HPDE6-E6E7 (cell line): ENCODE measurements at regions not wholly inside any gene's neighbourhood (a gene's known extent, or its start where the extent isn't known, plus 50 kb on each side); places are given as distances from the start of the nearest gene placed in this dataset.

ENCODE experiments used
- DNase-seq: peaks from one replicate; pipeline ENCODE4 v3.0.0; 2011; ENCODE audit warnings: missing footprints; ENCODE audit errors: extremely low spot score

GRCh38 chr10:78852466-78853240 is 216.1 kb upstream of the ZMIZ1 start:
- no peak for DNase-seq

DNA sequence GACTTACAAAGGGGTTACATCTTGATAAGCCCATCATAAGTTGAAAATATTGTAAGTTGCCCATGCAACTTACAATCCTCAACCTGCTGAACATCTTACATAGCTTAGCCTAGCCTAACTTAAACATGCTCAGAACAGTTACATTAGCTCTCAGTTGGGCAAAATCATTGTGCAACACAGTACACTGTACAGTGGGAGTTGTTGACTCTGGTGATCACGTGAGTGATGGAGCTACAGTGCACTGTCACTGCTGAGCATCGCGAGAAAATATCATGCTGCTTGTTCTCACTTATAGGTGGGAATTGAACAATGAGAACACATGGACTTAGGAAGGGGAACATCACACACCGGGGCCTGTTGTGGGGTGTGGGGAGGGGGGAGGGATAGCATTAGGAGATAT is 214.9 kb upstream of the ZMIZ1 start:
- DNase-seq = no peak

DNA sequence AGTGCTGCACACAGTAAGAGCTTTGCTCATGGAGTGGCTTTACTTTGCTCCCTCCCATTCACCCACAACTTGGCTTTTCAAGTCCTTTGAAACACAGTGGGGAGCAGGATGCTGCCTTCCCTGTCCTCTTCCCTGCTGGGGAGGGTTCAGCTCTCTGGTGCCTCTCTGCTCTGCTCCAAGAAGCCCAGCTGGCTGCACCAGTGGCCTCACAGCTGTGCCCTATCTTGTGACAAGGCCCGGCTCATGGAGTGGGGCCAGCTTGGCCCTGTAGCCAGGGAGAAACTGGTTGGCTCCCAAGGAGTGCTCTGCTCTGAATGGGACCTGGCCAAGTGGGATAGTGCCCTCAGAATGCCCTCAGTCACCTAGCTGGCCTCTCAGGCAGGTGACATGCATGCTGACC is 212.3 kb upstream of the ZMIZ1 start:
- no peak for DNase-seq

- no peak for DNase-seq
These were observed 211.6 kb upstream of the ZMIZ1 start for GRCh38 chr10:78857193-78857592.

DNA sequence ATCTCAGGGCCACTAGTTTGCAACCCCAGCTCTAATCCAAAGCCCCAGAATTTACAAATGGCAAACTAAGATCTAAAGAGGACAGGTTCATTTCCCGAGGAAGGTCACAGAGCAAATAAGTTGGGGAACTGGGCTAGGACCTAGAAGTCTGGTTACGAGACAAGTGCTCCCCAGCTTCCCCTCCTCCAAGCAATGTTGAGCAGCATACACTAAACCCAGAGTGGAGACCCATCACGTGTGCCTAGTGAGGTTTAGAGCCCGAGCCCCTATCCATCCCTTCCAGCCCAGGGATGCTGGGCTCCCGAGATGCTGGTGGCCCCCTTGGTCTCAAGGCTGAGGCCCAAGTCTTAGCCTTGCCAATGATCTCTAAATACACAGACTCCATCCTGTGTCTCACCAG is 209.5 kb upstream of the ZMIZ1 start:
- no peak for DNase-seq

DNA sequence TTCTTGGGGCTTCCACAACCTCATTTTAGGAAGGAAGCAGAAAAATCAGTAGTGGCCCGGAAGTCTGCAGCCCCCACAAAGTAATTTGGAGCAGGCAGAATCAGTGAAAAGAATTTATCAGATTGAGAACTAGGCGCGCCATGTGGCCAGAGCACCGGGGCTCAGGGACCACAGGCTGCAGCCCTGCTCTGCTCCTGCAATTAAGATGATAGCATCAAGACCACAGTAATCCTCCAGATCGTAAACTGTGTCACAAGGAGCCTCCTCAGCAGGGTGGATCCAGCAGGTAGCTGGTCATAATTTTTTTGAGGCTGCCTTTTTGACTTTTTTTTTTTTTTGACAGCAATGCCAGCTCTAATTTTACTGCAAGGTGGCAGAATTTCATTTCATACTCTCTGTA is 209.0 kb upstream of the ZMIZ1 start:
- no peak for DNase-seq

- no peak for DNase-seq
These were observed 208.4 kb upstream of the ZMIZ1 start for GRCh38 chr10:78860260-78860914.

- DNase-seq = no peak
These were observed 207.0 kb upstream of the ZMIZ1 start for GRCh38 chr10:78861529-78862327.

- no peak for DNase-seq
These were observed 206.5 kb upstream of the ZMIZ1 start for GRCh38 chr10:78862328-78862640.

DNA sequence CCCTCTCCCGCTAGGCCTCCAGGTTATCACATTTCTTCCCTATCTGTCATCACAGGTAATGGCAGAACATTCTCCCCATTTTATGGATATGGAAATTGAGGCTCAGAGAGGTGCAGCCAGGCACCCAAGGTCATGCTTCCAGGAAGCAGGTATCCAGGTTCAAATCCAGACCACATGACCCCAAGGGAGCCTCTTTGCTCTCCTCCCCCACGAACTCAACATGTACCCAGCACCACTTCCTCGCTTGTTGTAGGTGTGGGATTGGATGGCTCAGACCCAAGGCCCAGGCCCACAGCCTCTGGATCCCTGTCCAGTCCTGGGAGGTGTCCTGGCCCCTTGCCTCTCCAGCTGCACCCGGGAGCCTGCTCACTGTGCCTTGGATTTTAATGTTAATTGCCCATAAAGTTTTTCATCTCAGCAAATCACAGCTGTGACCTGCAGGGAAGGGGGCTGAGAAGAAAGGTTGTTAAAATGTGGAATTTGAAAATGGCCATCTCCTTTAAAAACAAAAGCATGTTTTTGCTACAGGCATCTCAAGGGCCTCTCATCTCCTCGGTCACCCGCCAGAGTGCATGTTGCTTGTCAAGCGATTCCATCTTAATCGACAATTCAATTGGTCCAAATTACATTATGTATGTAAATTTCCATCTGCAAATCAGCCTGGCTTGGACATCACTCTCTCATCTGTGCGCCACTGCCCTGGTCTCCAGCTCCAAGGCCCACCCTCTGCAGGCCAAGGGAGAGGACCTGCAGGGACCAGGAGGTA is 205.4 kb upstream of the ZMIZ1 start:
- no peak for DNase-seq

- no peak for DNase-seq
These were observed 204.9 kb upstream of the ZMIZ1 start for GRCh38 chr10:78863906-78864239.

DNA sequence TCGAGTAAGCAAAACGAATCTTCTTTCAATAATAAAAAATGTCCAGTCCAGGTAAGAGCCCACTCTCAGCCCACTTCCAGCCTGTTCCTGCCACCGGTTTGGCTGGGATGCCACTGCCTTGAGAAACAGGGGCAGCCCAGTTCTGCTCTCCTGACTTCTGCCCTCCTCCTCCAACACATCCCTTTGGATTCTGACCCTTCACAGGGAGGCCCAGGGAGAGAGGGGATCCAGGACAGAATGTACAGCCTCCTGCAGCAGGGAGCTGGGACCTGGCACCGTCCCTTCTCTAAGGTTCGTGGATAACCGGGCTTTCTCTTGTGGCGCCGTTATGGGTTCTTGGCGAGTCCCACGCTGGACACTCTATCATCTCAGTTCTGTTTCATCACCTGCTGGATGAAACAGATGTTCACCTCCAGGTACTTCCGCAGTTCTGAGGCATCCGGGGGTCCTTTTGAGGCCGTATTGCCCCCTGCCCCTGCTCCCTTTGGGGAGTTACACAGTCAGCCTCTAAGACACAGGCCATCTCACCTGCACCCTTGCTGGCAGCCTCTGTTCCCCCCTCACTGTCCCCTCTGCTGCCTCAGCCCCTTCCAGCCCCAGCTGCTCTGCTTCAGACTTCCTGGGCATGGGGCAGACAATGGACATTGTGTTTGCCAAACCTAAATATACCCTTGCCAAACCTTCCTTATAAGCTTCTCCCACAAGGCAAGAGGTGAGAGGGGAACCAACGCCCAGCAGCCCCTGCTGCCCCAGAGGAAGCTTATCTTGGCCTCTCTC is 203.8 kb upstream of the ZMIZ1 start:
- DNase-seq = no peak

DNA sequence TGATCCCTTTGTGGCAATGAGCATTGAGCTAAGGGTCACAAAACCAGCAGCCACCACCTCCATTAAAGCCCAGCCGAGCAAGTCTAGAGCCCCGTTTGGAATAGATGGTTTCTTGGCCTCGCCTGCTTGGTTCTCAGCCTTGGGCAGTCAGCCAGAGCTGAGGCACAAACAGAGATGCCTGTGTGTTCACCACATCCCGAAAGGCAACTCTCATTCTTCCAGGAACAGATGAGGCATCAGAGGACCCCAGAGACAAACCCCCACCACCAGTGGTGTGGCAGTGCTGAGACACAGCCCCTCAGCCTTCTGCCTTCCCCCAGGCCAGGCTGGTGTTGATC is 203.3 kb upstream of the ZMIZ1 start:
- no peak for DNase-seq

DNA sequence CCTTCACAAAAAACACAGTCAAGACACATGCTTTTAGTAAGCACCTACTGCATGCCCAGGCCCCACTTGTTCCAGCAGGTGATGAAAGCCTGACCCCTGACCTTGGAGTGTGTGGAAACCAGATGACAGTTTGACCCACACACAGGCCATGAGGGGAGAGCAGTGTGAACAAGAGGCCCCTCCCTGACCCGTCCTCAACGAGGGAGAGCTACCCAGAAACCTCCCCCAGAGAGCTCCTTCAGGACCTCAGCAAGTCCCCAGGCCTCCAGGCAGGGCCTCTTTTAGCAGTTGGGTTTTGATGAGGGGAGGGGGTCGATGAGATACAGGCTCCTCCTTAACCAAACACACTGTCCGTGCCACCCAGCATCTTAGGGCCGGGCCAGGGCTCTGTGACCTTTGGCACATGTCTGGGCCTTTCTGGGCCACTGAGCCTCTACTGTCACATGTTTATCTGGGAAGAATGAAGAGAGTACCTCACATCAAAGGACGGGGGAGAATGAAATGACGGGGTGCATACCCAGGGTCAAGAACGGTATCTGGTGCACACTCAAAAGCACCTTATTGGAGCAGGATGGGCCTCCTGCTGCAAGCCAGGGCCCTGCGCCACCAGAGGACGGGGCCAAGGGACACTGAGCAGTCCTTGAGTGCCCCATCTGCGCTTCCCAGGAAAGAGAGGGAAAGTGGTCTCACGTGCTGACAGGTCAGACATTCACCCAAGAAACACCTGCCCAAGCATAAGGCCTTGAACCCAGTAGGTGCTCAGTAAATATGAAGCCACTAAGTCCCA is 202.6 kb upstream of the ZMIZ1 start:
- no peak for DNase-seq

- DNase-seq = no peak
These were observed 201.8 kb upstream of the ZMIZ1 start for GRCh38 chr10:78866731-78867554.

- no peak for DNase-seq
These were observed 201.2 kb upstream of the ZMIZ1 start for GRCh38 chr10:78867555-78867939.

- DNase-seq = no peak
These were observed 200.7 kb upstream of the ZMIZ1 start for GRCh38 chr10:78868048-78868447.

DNA sequence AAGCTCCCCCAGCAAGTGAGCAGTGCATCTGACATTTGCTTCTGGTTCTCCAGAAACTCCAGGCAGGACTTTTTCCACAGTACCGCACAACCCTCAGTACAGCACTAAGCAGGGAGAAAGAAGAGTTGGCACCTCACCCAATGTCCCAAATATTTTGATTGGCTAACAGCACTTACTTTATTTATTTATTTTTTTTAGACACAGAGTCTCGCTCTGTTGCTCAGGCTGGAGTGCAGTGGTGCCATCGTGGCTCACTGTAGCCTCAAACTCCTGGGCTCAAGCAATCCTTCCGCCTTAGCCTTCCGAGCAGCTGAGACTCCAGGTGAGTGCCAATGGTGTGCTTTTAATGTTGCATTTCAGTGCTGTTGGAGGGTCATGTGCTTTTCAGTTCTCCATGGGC is 200.3 kb upstream of the ZMIZ1 start:
- no peak for DNase-seq

- no peak for DNase-seq
These were observed 199.9 kb upstream of the ZMIZ1 start for GRCh38 chr10:78868861-78869260.
